GM18858 (cell line): ENCODE measurements at regions not wholly inside any gene's neighbourhood (a gene's known extent, or its start where the extent isn't known, plus 50 kb on each side); places are given as distances from the start of the nearest gene placed in this dataset.

Experiments
- ATAC-seq: cut with Tn5 transposase; IDR thresholded peaks from one replicate; pipeline ENCODE4 v1.9.1; 2021; ENCODE audit not compliant: unreplicated experiment

GRCh38 chr11:127568891-127569290, 568.3 kb upstream of the KIRREL3 start:
- ATAC-seq: no peak

GRCh38 chr11:127567237-127567932, 566.8 kb upstream of the KIRREL3 start:
- no peak for ATAC-seq

GRCh38 chr11:127564810-127565209, 564.2 kb upstream of the KIRREL3 start:
- no peak for ATAC-seq

GRCh38 chr11:127559978-127560377, 559.4 kb upstream of the KIRREL3 start:
- no peak for ATAC-seq

GRCh38 chr11:127552446-127552845, 551.9 kb upstream of the KIRREL3 start:
- no peak for ATAC-seq

- ATAC-seq: no peak
Observed at GRCh38 chr11:127531167-127531566, 530.6 kb upstream of the KIRREL3 start.

GRCh38 chr11:127528297-127528696, 527.7 kb upstream of the KIRREL3 start:
- ATAC-seq: no peak

GRCh38 chr11:127524618-127525017, 524.0 kb upstream of the KIRREL3 start:
- no peak for ATAC-seq

GRCh38 chr11:127521413-127521812, 520.8 kb upstream of the KIRREL3 start:
- ATAC-seq: no peak

- ATAC-seq: no peak
Observed at GRCh38 chr11:127507851-127508250, 507.3 kb upstream of the KIRREL3 start.

- ATAC-seq: no peak
Observed at GRCh38 chr11:127506647-127507046, 506.1 kb upstream of the KIRREL3 start.

GRCh38 chr11:127506126-127506525, 505.6 kb upstream of the KIRREL3 start:
- no peak for ATAC-seq

GRCh38 chr11:127496165-127496564, 495.6 kb upstream of the KIRREL3 start:
- no peak for ATAC-seq

GRCh38 chr11:127493330-127494022, 492.9 kb upstream of the KIRREL3 start:
- ATAC-seq: no peak

- no peak for ATAC-seq
Observed at GRCh38 chr11:127492029-127492428, 491.5 kb upstream of the KIRREL3 start.

GRCh38 chr11:127491589-127491988, 491.0 kb upstream of the KIRREL3 start:
- no peak for ATAC-seq

- no peak for ATAC-seq
Observed at GRCh38 chr11:127490896-127491295, 490.3 kb upstream of the KIRREL3 start.

GRCh38 chr11:127485541-127485940, 485.0 kb upstream of the KIRREL3 start:
- ATAC-seq: no peak

GRCh38 chr11:127481391-127481790, 480.8 kb upstream of the KIRREL3 start:
- ATAC-seq: no peak

- ATAC-seq: no peak
Observed at GRCh38 chr11:127478826-127479225, 478.3 kb upstream of the KIRREL3 start.

- ATAC-seq: no peak
Observed at GRCh38 chr11:127474766-127475165, 474.2 kb upstream of the KIRREL3 start.

GRCh38 chr11:127472505-127472904, 471.9 kb upstream of the KIRREL3 start:
- no peak for ATAC-seq

- ATAC-seq: no peak
Observed at GRCh38 chr11:127471662-127472061, 471.1 kb upstream of the KIRREL3 start.
